ENCODE measurements at regions not wholly inside any gene's neighbourhood (a gene's known extent, or its start where the extent isn't known, plus 50 kb on each side); places are given as distances from the start of the nearest gene placed in this dataset.

DNA sequence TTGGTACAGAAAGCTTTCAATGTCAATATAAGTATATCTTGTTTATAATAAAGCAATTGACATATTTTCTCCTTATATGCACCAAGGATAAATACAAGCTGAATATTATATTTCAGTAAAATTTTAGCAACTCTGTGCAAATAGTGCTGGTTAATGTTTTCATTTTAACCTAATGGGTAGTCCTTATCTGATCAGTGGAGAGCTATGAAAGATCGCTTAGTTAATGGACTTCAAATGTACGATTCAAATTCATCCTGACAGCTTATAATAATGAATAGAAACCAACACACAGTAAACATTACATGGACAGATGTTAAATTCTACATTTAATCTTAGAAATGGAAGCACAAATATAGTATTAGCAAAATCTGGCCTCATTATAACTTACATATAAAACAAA is 1495.2 kb upstream of the C9orf72 start:
- no peaks in the 10 kb centered on the region for H4K20me1 ChIP-seq (ENCODE audit: control insufficient read depth, extremely low read depth, insufficient read depth, low read length)
- no peaks in the 10 kb centered on the region for H3K4me1 ChIP-seq (ENCODE audit: control insufficient read depth, extremely low read depth, insufficient read depth, low read length)
- no peaks in the 10 kb centered on the region for H3K36me3 ChIP-seq (ENCODE audit: control insufficient read depth in 2 of 2, extremely low read depth in 1 of 2, insufficient read depth in 2 of 2, low read length in 2 of 2)
- no peaks in the 10 kb centered on the region for H3K9me3 ChIP-seq (ENCODE audit: control insufficient read depth, low read depth, low read length)
- H3K9me1 ChIP-seq (ENCODE audit: control insufficient read depth, extremely low read depth, insufficient read depth, low read length), result no peaks in the 10 kb centered on the region
- dilution Hi-C loops (cut with MboI; ENCODE audit: extremely low pct_ligation_motif_present, low sequenced_read_pairs), result no loop called here
- no peaks in the 10 kb centered on the region for H3K79me2 ChIP-seq (ENCODE audit: control insufficient read depth, insufficient read depth, low read length)
- no peaks in the 10 kb centered on the region for H3K27me3 ChIP-seq (ENCODE audit: control insufficient read depth, extremely low read depth, insufficient read depth, low read length)
- no peak for FAIRE-seq
- no peak for DNase-seq (ENCODE audit: low read depth, low spot score)
- H3K4me2 ChIP-seq (ENCODE audit: control insufficient read depth, extremely low read depth, insufficient read depth, low read depth, low read length), result no peak overlapping the region
- H3K27ac ChIP-seq (ENCODE audit: control insufficient read depth, insufficient read depth, low read length), result no peak overlapping the region
- no peak overlapping the region for H3K9ac ChIP-seq (ENCODE audit: control insufficient read depth, extremely low read depth, insufficient read depth, low read length)
- TF ChIP-seq, protein P1, sequence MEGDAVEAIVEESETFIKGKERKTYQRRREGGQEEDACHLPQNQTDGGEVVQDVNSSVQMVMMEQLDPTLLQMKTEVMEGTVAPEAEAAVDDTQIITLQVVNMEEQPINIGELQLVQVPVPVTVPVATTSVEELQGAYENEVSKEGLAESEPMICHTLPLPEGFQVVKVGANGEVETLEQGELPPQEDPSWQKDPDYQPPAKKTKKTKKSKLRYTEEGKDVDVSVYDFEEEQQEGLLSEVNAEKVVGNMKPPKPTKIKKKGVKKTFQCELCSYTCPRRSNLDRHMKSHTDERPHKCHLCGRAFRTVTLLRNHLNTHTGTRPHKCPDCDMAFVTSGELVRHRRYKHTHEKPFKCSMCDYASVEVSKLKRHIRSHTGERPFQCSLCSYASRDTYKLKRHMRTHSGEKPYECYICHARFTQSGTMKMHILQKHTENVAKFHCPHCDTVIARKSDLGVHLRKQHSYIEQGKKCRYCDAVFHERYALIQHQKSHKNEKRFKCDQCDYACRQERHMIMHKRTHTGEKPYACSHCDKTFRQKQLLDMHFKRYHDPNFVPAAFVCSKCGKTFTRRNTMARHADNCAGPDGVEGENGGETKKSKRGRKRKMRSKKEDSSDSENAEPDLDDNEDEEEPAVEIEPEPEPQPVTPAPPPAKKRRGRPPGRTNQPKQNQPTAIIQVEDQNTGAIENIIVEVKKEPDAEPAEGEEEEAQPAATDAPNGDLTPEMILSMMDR (optimal IDR thresholded peaks at IDR 0.05 in 1 of 3, IDR thresholded peaks at IDR 0.05 in 1 of 3, conservative IDR thresholded peaks at IDR 0.05 in 1 of 3; ENCODE audit: extremely low read depth in 1 of 3, insufficient read depth in 2 of 3, low read length in 3 of 3), result no peak
- no peak for TF ChIP-seq EZH2 (IDR thresholded peaks at IDR 0.05; ENCODE audit: low read length)
- no peak overlapping the region for H3K4me3 ChIP-seq (ENCODE audit: control insufficient read depth in 2 of 3, extremely low read depth in 1 of 3, insufficient read depth in 2 of 3, low read depth in 1 of 3, low read length in 3 of 3)
- no peak overlapping the region for H2AFZ ChIP-seq (ENCODE audit: control insufficient read depth, low read length)

DNA sequence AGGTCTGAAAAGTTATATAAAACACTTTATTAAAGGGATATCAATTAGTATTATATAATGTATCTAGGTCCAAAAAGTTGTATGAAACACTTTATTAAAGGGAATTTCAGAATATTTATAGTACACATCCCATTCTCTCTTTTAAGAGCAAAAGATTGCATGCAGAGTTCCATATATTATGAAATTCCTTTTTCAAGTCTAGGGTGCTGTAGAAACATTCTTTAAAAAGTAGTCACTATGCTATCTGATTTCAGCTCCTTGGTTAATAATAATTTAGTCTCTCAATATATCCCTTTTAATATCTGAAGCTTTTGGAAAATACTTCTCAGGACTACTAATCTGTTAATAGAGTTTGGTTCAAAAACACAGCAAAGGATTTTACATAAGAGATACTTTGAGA is 1496.1 kb upstream of the C9orf72 start:
- no peak overlapping the region for H2AFZ ChIP-seq (ENCODE audit: control insufficient read depth, low read length)
- no peaks in the 10 kb centered on the region for H4K20me1 ChIP-seq (ENCODE audit: control insufficient read depth, extremely low read depth, insufficient read depth, low read length)
- no peaks in the 10 kb centered on the region for H3K27me3 ChIP-seq (ENCODE audit: control insufficient read depth, extremely low read depth, insufficient read depth, low read length)
- no peaks in the 10 kb centered on the region for H3K79me2 ChIP-seq (ENCODE audit: control insufficient read depth, insufficient read depth, low read length)
- dilution Hi-C loops (cut with MboI; ENCODE audit: extremely low pct_ligation_motif_present, low sequenced_read_pairs), result no loop called here
- no peak for TF ChIP-seq EZH2 (IDR thresholded peaks at IDR 0.05; ENCODE audit: low read length)
- TF ChIP-seq, protein P1 (optimal IDR thresholded peaks at IDR 0.05 in 1 of 3, IDR thresholded peaks at IDR 0.05 in 1 of 3, conservative IDR thresholded peaks at IDR 0.05 in 1 of 3; ENCODE audit: extremely low read depth in 1 of 3, insufficient read depth in 2 of 3, low read length in 3 of 3), result no peak
- H3K9me1 ChIP-seq (ENCODE audit: control insufficient read depth, extremely low read depth, insufficient read depth, low read length), result no peaks in the 10 kb centered on the region
- FAIRE-seq, result no peak
- no peak overlapping the region for H3K4me2 ChIP-seq (ENCODE audit: control insufficient read depth, extremely low read depth, insufficient read depth, low read depth, low read length)
- H3K4me1 ChIP-seq (ENCODE audit: control insufficient read depth, extremely low read depth, insufficient read depth, low read length), result no peaks in the 10 kb centered on the region
- H3K9me3 ChIP-seq (ENCODE audit: control insufficient read depth, low read depth, low read length), result no peaks in the 10 kb centered on the region
- no peak for DNase-seq (ENCODE audit: low read depth, low spot score)
- H3K27ac ChIP-seq (ENCODE audit: control insufficient read depth, insufficient read depth, low read length), result no peak overlapping the region
- H3K4me3 ChIP-seq (ENCODE audit: control insufficient read depth in 2 of 3, extremely low read depth in 1 of 3, insufficient read depth in 2 of 3, low read depth in 1 of 3, low read length in 3 of 3), result no peak overlapping the region
- H3K9ac ChIP-seq (ENCODE audit: control insufficient read depth, extremely low read depth, insufficient read depth, low read length), result no peak overlapping the region
- H3K36me3 ChIP-seq (ENCODE audit: control insufficient read depth in 2 of 2, extremely low read depth in 1 of 2, insufficient read depth in 2 of 2, low read length in 2 of 2), result no peaks in the 10 kb centered on the region

All from keratinocyte (primary cell).